ENCODE measurements at regions not wholly inside any gene's neighbourhood (a gene's known extent, or its start where the extent isn't known, plus 50 kb on each side); places are given as distances from the start of the nearest gene placed in this dataset.
"Not testable (repeated sequence)": the region's sequence is repeated elsewhere in the genome, so short reads cannot be mapped to it uniquely, and the experiment has no call there.

DNA sequence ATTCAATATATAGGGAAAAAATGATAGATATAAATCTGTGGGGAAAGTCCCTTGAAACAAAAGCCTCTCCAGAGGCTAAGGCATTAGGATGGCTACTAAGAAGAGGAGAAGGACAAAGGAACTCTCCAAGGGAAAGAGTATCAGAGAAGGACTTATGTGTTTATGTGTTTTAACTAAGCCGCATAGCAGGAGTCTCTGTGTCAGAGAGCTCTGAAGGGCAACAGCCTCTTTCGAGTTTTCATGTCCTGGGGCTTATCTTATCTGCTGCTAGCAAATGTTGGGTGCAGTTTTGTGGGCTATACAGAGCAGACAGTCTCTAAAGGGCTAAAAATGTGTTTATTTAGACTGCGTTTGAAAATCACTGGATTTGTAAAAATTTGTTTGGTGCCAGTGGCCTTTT, 1145.6 kb upstream of the DIAPH2 start:
- Histone ChIP-seq H3K4me1 (no peaks in the 10 kb centered on the region), H3K27me3 (ENCODE audit: low read depth) (no peaks in the 10 kb centered on the region), H3K27ac (no peak overlapping the region), H3K36me3 (no peaks in the 10 kb centered on the region), H3K9me3 (no peaks in the 10 kb centered on the region), H3K4me3 (no peak overlapping the region)
- intact Hi-C loops (cut with DNase I), result no loop called here
- TF ChIP-seq, protein P1, sequence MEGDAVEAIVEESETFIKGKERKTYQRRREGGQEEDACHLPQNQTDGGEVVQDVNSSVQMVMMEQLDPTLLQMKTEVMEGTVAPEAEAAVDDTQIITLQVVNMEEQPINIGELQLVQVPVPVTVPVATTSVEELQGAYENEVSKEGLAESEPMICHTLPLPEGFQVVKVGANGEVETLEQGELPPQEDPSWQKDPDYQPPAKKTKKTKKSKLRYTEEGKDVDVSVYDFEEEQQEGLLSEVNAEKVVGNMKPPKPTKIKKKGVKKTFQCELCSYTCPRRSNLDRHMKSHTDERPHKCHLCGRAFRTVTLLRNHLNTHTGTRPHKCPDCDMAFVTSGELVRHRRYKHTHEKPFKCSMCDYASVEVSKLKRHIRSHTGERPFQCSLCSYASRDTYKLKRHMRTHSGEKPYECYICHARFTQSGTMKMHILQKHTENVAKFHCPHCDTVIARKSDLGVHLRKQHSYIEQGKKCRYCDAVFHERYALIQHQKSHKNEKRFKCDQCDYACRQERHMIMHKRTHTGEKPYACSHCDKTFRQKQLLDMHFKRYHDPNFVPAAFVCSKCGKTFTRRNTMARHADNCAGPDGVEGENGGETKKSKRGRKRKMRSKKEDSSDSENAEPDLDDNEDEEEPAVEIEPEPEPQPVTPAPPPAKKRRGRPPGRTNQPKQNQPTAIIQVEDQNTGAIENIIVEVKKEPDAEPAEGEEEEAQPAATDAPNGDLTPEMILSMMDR (IDR thresholded peaks at IDR 0.05), result no peak
- DNase-seq (no peak), ATAC-seq (no peak)

DNA sequence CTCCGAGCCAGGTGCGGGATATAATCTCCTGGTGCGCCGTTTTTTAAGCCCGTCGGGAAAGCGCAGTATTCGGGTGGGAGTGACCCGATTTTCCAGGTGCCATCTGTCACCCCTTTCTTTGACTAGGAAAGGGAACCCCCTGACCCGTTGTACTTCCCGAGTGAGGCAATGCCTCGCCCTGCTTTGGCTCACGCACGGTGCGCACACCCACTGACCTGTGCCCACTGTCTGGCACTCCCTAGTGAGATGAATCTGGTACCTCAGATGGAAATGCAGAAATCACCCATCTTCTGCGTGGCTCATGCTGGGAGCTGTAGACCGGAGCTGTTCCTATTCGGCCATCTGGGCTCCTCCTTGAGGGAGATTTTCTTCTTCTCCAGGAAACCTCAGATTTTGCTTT, 1135.1 kb upstream of the DIAPH2 start:
- not testable (repeated sequence) for ATAC-seq

DNA sequence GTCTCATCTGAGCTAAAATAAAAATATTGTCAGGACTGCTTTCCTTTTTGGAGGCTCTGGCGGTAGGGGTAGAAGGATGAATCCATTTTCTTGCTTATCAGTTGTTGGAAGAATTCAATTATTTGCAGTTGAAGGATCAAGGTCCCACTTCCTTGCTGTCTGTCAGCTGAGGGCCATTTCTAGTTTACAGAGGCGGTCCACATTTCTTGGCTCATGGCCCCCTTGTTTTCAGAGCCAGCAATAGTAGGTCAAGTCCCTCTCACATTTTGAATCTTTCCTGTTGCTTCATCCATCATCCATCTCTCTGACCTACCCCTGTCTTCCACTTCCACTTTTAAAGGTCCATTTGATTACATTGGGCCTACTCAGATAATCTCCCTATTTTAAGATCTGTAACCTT, 1099.3 kb upstream of the DIAPH2 start:
- TF ChIP-seq, protein P1 (IDR thresholded peaks at IDR 0.05), result no peak
- DNase-seq (no peak), ATAC-seq (no peak)
- Histone ChIP-seq H3K36me3 (no peaks in the 10 kb centered on the region), H3K9me3 (no peaks in the 10 kb centered on the region), H3K27ac (no peak overlapping the region), H3K4me3 (no peak overlapping the region), H3K27me3 (ENCODE audit: low read depth) (no peaks in the 10 kb centered on the region), H3K4me1 (no peaks in the 10 kb centered on the region)
- intact Hi-C loops (cut with DNase I), result no loop called here

More for the DNA sequence above, 1135.1 kb upstream of the DIAPH2 start:
- H3K27me3 ChIP-seq (ENCODE audit: low read depth); H3K4me3 ChIP-seq; intact Hi-C loops (cut with DNase I); H3K36me3 ChIP-seq; DNase-seq; H3K4me1 ChIP-seq; H3K9me3 ChIP-seq; H3K27ac ChIP-seq: not testable (repeated sequence)

DNA sequence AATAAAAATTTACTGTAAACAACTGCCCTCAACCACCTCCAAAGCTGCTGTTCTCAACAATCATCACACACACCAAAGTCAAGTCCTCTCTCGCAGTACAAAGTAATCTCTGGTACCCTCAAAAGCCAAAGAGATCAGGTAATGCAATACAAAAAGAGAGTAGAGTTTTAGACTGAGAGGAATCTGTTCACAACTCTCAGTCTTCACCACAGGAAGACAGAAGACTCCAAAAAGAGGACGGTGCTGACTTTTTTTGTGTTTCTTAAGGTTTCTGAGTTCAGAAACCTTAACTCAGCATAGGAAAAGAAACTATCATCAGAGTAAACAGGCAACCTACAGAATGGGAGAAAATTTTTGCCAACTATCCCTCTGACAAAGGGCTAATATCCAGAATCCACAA, 1072.3 kb upstream of the DIAPH2 start:
- no peaks in the 10 kb centered on the region for H3K4me1 ChIP-seq
- H3K27ac ChIP-seq, result no peak overlapping the region
- no peaks in the 10 kb centered on the region for H3K27me3 ChIP-seq (ENCODE audit: low read depth)
- no peak for DNase-seq
- no peaks in the 10 kb centered on the region for H3K9me3 ChIP-seq
- no peak for ATAC-seq
- no peaks in the 10 kb centered on the region for H3K36me3 ChIP-seq
- intact Hi-C loops (cut with DNase I), result no loop called here
- no peak overlapping the region for H3K4me3 ChIP-seq
- TF ChIP-seq, protein P1 (IDR thresholded peaks at IDR 0.05), result no peak

DNA sequence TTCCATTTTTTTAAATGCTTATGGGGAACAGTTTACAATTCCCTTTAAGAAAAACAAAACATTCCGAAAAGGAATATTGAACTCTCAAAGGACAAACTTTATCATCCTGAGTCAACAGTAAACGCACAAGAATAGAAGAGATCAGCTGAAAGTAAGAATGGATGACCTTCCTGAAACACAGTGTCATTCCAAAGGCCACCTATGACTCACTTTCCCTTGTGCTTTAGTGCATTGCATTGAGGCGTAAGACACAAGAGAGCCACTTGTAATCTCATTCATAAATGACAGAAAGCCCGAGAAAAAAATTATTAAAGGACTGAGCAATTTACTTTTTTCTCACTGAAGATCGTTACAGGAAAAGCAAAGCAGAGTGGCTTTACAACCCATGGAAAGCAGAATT, 1062.4 kb upstream of the DIAPH2 start:
- TF ChIP-seq, protein P1 (IDR thresholded peaks at IDR 0.05), result no peak
- no peaks in the 10 kb centered on the region for H3K4me1 ChIP-seq
- intact Hi-C loops (cut with DNase I), result no loop called here
- H3K27ac ChIP-seq, result no peak overlapping the region
- DNase-seq (no peak), ATAC-seq (no peak)
- no peaks in the 10 kb centered on the region for H3K36me3 ChIP-seq
- no peaks in the 10 kb centered on the region for H3K9me3 ChIP-seq
- H3K4me3 ChIP-seq, result no peak overlapping the region
- H3K27me3 ChIP-seq (ENCODE audit: low read depth), result no peaks in the 10 kb centered on the region

DNA sequence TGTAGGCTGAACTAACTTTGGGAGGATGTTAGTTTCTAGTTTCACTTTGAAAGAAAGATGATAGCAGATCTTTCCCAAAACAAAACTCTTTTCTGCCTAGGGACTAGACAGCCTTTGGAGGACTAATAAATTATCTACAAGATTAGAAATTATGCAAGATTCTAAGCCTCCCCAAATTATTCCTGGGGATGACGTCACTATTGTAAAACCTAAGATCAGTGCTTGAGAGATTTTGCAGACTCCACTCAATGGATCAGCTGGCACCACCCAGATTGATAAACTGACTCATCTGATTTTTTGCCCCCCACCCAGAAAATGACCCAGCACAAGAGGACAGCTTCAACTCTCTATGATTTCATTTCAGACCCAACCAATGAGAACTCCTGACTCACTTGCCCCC, 1057.9 kb upstream of the DIAPH2 start:
- Histone ChIP-seq H3K4me3 (no peak overlapping the region), H3K9me3 (no peaks in the 10 kb centered on the region), H3K4me1 (no peaks in the 10 kb centered on the region), H3K36me3 (no peaks in the 10 kb centered on the region), H3K27ac (no peak overlapping the region), H3K27me3 (ENCODE audit: low read depth) (no peaks in the 10 kb centered on the region)
- TF ChIP-seq, protein P1 (IDR thresholded peaks at IDR 0.05), result no peak
- intact Hi-C loops (cut with DNase I), result no loop called here
- DNase-seq, result no peak
- no peak for ATAC-seq
